Spleen (tissue), 11 donors: ENCODE measurements at regions not wholly inside any gene's neighbourhood (a gene's known extent, or its start where the extent isn't known, plus 50 kb on each side); places are given as distances from the start of the nearest gene placed in this dataset.
A peak's percentile ranks its signal among the peaks of the same experiment; 100 is the strongest.

Experiments
- DNase-seq: peaks from one replicate; pipeline ENCODE4 v3.0.0-alpha.2; 2020
- H3K27ac ChIP-seq, 8 donors: fragments of 200-600 bp; sonication (generic) in 7 of 8; 1 replicate in 4 of 8; 2 replicates in 4 of 8; pipeline versions ENCODE4 v1.5.0 to v1.8.0; 2016 to 2021; ENCODE audit warnings: inconsistent platforms in 4 of 8, mild to moderate bottlenecking in 4 of 8, moderate library complexity in 1 of 8
- H3K27me3 ChIP-seq, 7 donors: fragments of 200-600 bp; sonication (generic) in 6 of 7; replicated peaks in 1 of 7; 1 replicate in 4 of 7; 2 replicates in 3 of 7; pipeline versions ENCODE4 v1.5.0 to v1.8.0; 2016 to 2021; ENCODE audit warnings: inconsistent platforms in 3 of 7, mild to moderate bottlenecking in 1 of 7
- H3K36me3 ChIP-seq, 6 donors: fragments of 200-600 bp; sonication (generic) in 5 of 6; 1 replicate in 4 of 6; 2 replicates in 2 of 6; pipeline versions ENCODE4 v1.5.0 to v1.8.0; 2016 to 2021; ENCODE audit warnings: inconsistent platforms in 2 of 6
- H3K4me1 ChIP-seq, 6 donors: fragments of 200-600 bp; sonication (generic) in 5 of 6; 1 replicate in 3 of 6; 2 replicates in 3 of 6; pipeline versions ENCODE4 v1.5.0 to v1.8.0; 2016 to 2021; ENCODE audit warnings: inconsistent platforms in 3 of 6
- H3K4me3 ChIP-seq, 8 donors: fragments of 200-600 bp; sonication (generic) in 7 of 8; 1 replicate in 4 of 8; 2 replicates in 4 of 8; pipeline versions ENCODE4 v1.5.0 to v1.8.0; 2016 to 2021; ENCODE audit warnings: inconsistent platforms in 4 of 8, mild to moderate bottlenecking in 4 of 8, moderate library complexity in 2 of 8
- H3K9me3 ChIP-seq, 8 donors: fragments of 200-600 bp; sonication (generic) in 7 of 8; 1 replicate in 4 of 8; 2 replicates in 4 of 8; pipeline versions ENCODE4 v1.5.0 to v1.8.0; 2016 to 2021; ENCODE audit warnings: inconsistent platforms in 4 of 8
- POLR2A ChIP-seq, 3 donors: fragments of 450-650 bp; IDR thresholded peaks; one replicate each; pipeline ENCODE4 v1.5.1; 2017; ENCODE audit warnings: antibody characterized with exemption in 3 of 3, mild to moderate bottlenecking in 1 of 3
- POLR2AphosphoS5 ChIP-seq, 3 donors: sonication (generic); formaldehyde crosslinking; IDR thresholded peaks; one replicate each; pipeline ENCODE4 v1.5.1; 2017; ENCODE audit warnings: antibody characterized with exemption in 3 of 3
- WGBS, 5 donors: extraction: QIAGEN DNeasy Blood & Tissue Kit in 3 of 5; methylation state at CpG; one replicate each; pipeline versions ENCODE4 v1.1.5 to v1.1.7; 2013 to 2018; 5-methylcytosine and 5-hydroxymethylcytosine counted together
- intact Hi-C: fragments of 100-400 bp; cut with DNase I; formaldehyde crosslinking; loops from one replicate; pipeline ENCODE4 v1.15.0; 2023; ENCODE audit warnings: low total_unique reads
- TF ChIP-seq, protein P1 (sequence below), 11 experiments: fragments of 200-600 bp in 7 of 11; fragments of 450-650 bp in 4 of 11; sonication (generic) in 4 of 11; IDR thresholded peaks in 8 of 11; conservative IDR thresholded peaks in 3 of 11; 1 replicate in 7 of 11; 2 replicates in 4 of 11; pipeline versions ENCODE4 v1.4.0 to v1.8.0; 2016 to 2021; ENCODE audit warnings: antibody characterized with exemption in 11 of 11, inconsistent platforms in 4 of 11, mild to moderate bottlenecking in 1 of 11
- donor health status: healthy with polysubstance abuse.
- donor health status: DM: no; HTN: no; CAD: no; lungs with moderate emphysema.
- donor health status: DM: no; HTN: no; CAD: no.
- donor health status: Bipolar disorder and iron deficiency.
- donor health status: healthy.
- donor health status: DM: no; HTN: no; CAD: no.
- donor health status: DM: yes; HTN: yes; CAD: no.

DNA sequence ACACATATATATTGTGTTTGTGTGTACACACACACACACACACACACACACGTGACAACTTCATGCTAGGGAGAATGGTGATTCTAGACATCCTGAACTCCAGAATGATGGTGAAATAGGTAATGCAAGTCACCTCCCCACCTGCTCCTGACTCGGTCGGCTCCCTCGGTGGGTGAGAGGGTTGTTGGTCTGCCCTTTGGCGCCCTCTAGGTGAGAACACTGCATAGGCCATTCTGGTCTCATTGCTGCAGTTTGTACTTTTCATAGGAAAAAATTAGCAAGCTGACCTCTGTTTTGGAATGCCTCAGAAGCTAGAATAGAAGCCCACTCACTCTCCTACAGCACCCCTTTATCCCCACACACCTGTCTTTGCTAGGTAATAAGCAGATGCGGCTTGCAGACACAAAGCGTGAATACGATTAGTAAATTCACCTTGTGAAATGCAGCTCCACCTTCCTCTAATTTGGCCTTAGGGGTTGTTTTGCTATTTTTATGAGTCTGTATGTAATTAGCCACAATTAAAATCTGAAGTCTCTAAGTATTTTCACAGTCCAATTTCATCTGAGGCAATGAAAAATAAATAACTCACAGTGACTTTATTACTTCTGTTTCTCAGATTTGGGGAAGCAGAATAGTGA, 130.0 kb upstream of the KCNJ15 start:
- H3K27ac ChIP-seq: no peak overlapping the region
- intact Hi-C loops: no loop called here
- WGBS, 5 donors: 30 to 37% (median 34%) methylated on average over 8 of the region's 8 CpGs
- no peaks in the 10 kb centered on the region for H3K4me1 ChIP-seq
- peak; percentile 78 for DNase-seq
- no peaks in the 10 kb centered on the region for H3K36me3 ChIP-seq
- H3K4me3 ChIP-seq: no peak overlapping the region
- H3K9me3 ChIP-seq: no peaks in the 10 kb centered on the region
- peaks cover 0 to 46% (median 0%) of the 10 kb centered on the region in 7 donors for H3K27me3 ChIP-seq
- TF ChIP-seq POLR2A (IDR thresholded peaks at IDR 0.05) (no peak), POLR2AphosphoS5 (IDR thresholded peaks at IDR 0.05) (no peak)
- TF ChIP-seq, protein P1, sequence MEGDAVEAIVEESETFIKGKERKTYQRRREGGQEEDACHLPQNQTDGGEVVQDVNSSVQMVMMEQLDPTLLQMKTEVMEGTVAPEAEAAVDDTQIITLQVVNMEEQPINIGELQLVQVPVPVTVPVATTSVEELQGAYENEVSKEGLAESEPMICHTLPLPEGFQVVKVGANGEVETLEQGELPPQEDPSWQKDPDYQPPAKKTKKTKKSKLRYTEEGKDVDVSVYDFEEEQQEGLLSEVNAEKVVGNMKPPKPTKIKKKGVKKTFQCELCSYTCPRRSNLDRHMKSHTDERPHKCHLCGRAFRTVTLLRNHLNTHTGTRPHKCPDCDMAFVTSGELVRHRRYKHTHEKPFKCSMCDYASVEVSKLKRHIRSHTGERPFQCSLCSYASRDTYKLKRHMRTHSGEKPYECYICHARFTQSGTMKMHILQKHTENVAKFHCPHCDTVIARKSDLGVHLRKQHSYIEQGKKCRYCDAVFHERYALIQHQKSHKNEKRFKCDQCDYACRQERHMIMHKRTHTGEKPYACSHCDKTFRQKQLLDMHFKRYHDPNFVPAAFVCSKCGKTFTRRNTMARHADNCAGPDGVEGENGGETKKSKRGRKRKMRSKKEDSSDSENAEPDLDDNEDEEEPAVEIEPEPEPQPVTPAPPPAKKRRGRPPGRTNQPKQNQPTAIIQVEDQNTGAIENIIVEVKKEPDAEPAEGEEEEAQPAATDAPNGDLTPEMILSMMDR (IDR thresholded peaks at IDR 0.05 in 8 of 11, conservative IDR thresholded peaks at IDR 0.05 in 3 of 11): peak in 8 of 11 experiments; percentile 21 to 59 (median 46)

DNA sequence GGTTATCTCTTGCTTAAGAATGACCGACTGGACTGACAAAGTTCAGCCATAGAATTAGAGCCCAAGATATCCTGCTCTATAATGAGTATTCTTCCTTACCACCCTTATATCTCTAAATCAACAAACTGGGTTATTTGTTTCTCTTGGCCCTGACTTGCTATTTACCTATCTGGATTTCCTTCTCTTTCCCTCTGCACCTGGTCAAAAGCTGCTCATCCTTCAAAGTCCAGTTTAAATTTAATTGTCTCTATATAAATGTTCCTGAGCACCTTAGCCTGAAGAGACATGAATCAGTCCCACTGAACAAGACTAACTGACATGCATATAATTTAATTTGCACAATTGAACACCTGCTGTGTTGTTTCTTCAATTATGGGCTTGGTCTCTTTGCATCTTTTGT, 127.1 kb upstream of the KCNJ15 start:
- H3K27me3 ChIP-seq: peaks cover 0 to 55% (median 3%) of the 10 kb centered on the region in 7 donors
- no peak for DNase-seq
- no peak overlapping the region for H3K4me3 ChIP-seq
- TF ChIP-seq, protein P1 (IDR thresholded peaks at IDR 0.05 in 8 of 11, conservative IDR thresholded peaks at IDR 0.05 in 3 of 11): no peak
- TF ChIP-seq POLR2A (IDR thresholded peaks at IDR 0.05) (no peak), POLR2AphosphoS5 (IDR thresholded peaks at IDR 0.05) (no peak)
- no peaks in the 10 kb centered on the region for H3K4me1 ChIP-seq
- 89 to 100% (median 94%) methylated on average over 1 of the region's 1 CpG for WGBS, 5 donors
- H3K9me3 ChIP-seq: no peaks in the 10 kb centered on the region
- intact Hi-C loops: no loop called here
- no peaks in the 10 kb centered on the region for H3K36me3 ChIP-seq
- no peak overlapping the region for H3K27ac ChIP-seq

DNA sequence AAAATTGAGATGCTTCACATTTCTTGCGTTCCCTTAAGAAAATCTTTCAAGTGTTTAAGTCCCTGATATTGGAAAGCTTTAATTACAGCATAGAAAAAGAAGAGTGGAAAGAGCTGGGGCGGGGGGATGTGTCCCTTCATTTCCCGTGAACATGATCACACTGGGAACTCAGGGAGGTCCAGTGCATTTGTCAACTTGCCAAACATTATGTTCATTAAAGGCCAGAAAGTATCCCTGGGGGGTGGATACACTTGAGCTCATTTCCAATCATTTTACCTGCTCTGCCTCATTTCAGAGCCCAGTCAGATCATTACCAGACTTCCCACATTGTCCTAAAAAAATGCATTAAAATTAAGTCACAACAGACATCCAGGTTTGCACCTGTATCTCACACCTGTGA, 123.6 kb upstream of the KCNJ15 start:
- intact Hi-C loops: no loop called here
- no peak overlapping the region for H3K27ac ChIP-seq
- peaks cover 0 to 39% (median 0%) of the 10 kb centered on the region in 7 donors for H3K27me3 ChIP-seq
- no peak overlapping the region for H3K4me3 ChIP-seq
- WGBS, 5 donors: 70 to 89% (median 84%) methylated on average over 3 of the region's 3 CpGs
- no peaks in the 10 kb centered on the region for H3K4me1 ChIP-seq
- H3K36me3 ChIP-seq: no peaks in the 10 kb centered on the region
- no peak for TF ChIP-seq POLR2AphosphoS5 (IDR thresholded peaks at IDR 0.05)
- TF ChIP-seq POLR2A (IDR thresholded peaks at IDR 0.05): no peak
- no peak for DNase-seq
- H3K9me3 ChIP-seq: no peaks in the 10 kb centered on the region

DNA sequence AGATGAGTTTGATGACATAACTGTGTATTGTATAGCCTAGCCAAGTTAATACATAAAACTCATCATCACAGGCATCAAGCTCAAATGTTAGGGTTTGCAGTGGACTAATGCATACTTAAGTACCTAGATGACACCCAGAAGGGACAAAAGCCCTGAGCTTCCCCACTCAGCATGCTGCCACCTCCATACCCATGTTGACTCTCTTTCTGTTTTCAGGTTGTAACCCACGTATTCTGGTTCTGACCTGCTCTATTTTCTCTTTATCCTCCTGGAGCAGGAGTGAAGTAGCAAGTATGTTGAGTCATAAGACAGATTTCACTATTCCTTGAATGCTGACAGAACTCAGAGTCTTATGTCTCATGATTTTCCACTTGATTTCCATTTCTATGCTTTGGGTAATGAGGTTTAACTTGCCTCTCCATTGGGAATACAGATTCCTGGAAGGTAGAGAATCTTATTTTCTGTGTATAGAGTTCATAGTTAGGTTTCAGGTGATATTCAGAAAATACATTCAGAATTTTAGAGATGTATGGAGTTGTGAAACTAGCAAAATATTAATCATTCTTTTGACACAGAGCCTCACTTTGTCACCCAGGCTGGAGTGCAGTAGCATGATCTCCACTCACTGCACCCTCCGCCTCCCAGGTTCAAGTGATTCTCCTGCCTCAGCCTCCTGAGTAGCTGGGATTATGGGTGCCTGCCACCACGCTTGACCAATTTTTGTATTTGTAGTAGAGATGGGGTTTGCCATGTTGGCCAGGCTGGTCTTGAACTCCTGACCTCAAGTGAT, 122.5 kb upstream of the KCNJ15 start:
- Histone ChIP-seq H3K27ac (no peak overlapping the region), H3K9me3 (no peaks in the 10 kb centered on the region), H3K4me1 (no peaks in the 10 kb centered on the region), H3K4me3 (no peak overlapping the region), H3K36me3 (no peaks in the 10 kb centered on the region), H3K27me3 (peaks cover 0 to 34% (median 0%) of the 10 kb centered on the region in 7 donors)
- 84 to 94% (median 91%) methylated on average over 3 of the region's 3 CpGs for WGBS, 5 donors
- TF ChIP-seq, protein P1 (IDR thresholded peaks at IDR 0.05 in 8 of 11, conservative IDR thresholded peaks at IDR 0.05 in 3 of 11): no peak
- no peak for TF ChIP-seq POLR2A (IDR thresholded peaks at IDR 0.05)
- no peak for TF ChIP-seq POLR2AphosphoS5 (IDR thresholded peaks at IDR 0.05)
- DNase-seq: no peak
- intact Hi-C loops: no loop called here
